GM23338 (cell line): ENCODE measurements at regions not wholly inside any gene's neighbourhood (a gene's known extent, or its start where the extent isn't known, plus 50 kb on each side); places are given as distances from the start of the nearest gene placed in this dataset.

Experiments
- ATAC-seq: fragments of 200-7000 bp; cut with Tn5 transposase; 3 replicates; pipeline ENCODE4 v1.9.1; 2020
- DNase-seq: peaks from one replicate; pipeline ENCODE4 v3.0.0-alpha.2; 2015; ENCODE audit warnings: low spot score
- H2AFZ ChIP-seq: fragments of 200-600 bp; sonication (generic); 2 replicates; pipeline ENCODE4 v1.8.0; 2016; ENCODE audit warnings: antibody characterized with exemption, mild to moderate bottlenecking, moderate library complexity
- H3F3A ChIP-seq: fragments of 200-600 bp; sonication (generic); replicated peaks from 2 replicates; pipeline ENCODE4 v1.8.0; 2017; ENCODE audit warnings: antibody characterized with exemption, mixed run types, low read depth
- H3K27ac ChIP-seq: fragments of 200-600 bp; sonication (generic); 2 replicates; pipeline ENCODE4 v1.6.1; 2016; ENCODE audit warnings: low read depth
- H3K27me3 ChIP-seq: fragments of 200-600 bp; sonication (generic); 2 replicates; pipeline ENCODE4 v1.8.0; 2016; ENCODE audit warnings: mild to moderate bottlenecking, mixed run types, moderate library complexity; ENCODE audit not compliant: insufficient read depth
- H3K36me3 ChIP-seq: fragments of 200-600 bp; sonication (generic); 2 replicates; pipeline ENCODE4 v1.8.0; 2016; ENCODE audit warnings: mild to moderate bottlenecking; ENCODE audit not compliant: insufficient read depth
- H3K4me1 ChIP-seq: fragments of 200-600 bp; sonication (generic); 2 replicates; pipeline ENCODE4 v1.8.0; 2016; ENCODE audit warnings: mild to moderate bottlenecking, moderate library complexity; ENCODE audit not compliant: insufficient read depth
- H3K4me2 ChIP-seq: fragments of 200-600 bp; sonication (generic); 2 replicates; pipeline ENCODE4 v1.7.1; 2017; ENCODE audit warnings: mixed run types
- H3K4me3 ChIP-seq: fragments of 200-600 bp; sonication (generic); 2 replicates; pipeline ENCODE4 v1.6.1; 2016; ENCODE audit warnings: mixed run types
- H3K79me2 ChIP-seq: fragments of 200-600 bp; sonication (generic); replicated peaks from 2 replicates; pipeline ENCODE4 v1.8.0; 2017; ENCODE audit warnings: mild to moderate bottlenecking; ENCODE audit not compliant: insufficient read depth
- H3K9me2 ChIP-seq: fragments of 200-600 bp; sonication (generic); 2 replicates; pipeline ENCODE4 v1.8.0; 2017; ENCODE audit not compliant: insufficient read depth
- H4K20me1 ChIP-seq: fragments of 200-600 bp; sonication (generic); replicated peaks from 2 replicates; pipeline ENCODE4 v1.8.0; 2017; ENCODE audit warnings: mild to moderate bottlenecking; ENCODE audit not compliant: insufficient read depth
- H3K27ac Mint-ChIP-seq: 2 replicates; pipeline ENCODE4 v1.8.0; 2020; ENCODE audit warnings: inconsistent platforms, mild to moderate bottlenecking, moderate library complexity, mixed read lengths
- H3K27me3 Mint-ChIP-seq: 3 replicates; pipeline ENCODE4 v1.8.0; 2022; ENCODE audit warnings: low read depth, mild to moderate bottlenecking, moderate library complexity, mixed read lengths, inconsistent platforms; ENCODE audit not compliant: insufficient read depth, poor library complexity
- H3K36me3 Mint-ChIP-seq: 3 replicates; pipeline ENCODE4 v1.8.0; 2021; ENCODE audit warnings: low read depth, mild to moderate bottlenecking, inconsistent platforms, moderate library complexity, mixed read lengths
- H3K4me1 Mint-ChIP-seq: 3 replicates; pipeline ENCODE4 v1.8.0; 2020; ENCODE audit warnings: mild to moderate bottlenecking, inconsistent platforms, mixed read lengths
- H3K4me3 Mint-ChIP-seq: 3 replicates; pipeline ENCODE4 v1.8.0; 2021; ENCODE audit warnings: moderate library complexity, mild to moderate bottlenecking, inconsistent platforms, mixed read lengths
- H3K9me3 Mint-ChIP-seq: 3 replicates; pipeline ENCODE4 v1.8.0; 2020; ENCODE audit warnings: moderate library complexity, mild to moderate bottlenecking, inconsistent platforms, mixed read lengths
- EZH2phosphoT487 ChIP-seq: fragments of 200-600 bp; sonication (generic); IDR thresholded peaks from one replicate; pipeline ENCODE4 v1.8.1; 2018; ENCODE audit warnings: antibody characterized with exemption; ENCODE audit not compliant: unreplicated experiment
- STAT1 ChIP-seq: IDR thresholded peaks from one replicate; pipeline ENCODE4 v1.6.1; 2016; ENCODE audit warnings: antibody characterized with exemption; ENCODE audit not compliant: unreplicated experiment
- ZNF114 ChIP-seq: fragments of 250-450 bp; sonication (Bioruptor Pico); IDR thresholded peaks from 2 replicates; pipeline ENCODE4 v1.5.0; 2020; ENCODE audit warnings: mild to moderate bottlenecking, moderate library complexity
- ZNF331 ChIP-seq: fragments of 250-450 bp; sonication (Bioruptor Pico); IDR thresholded peaks from 2 replicates; pipeline ENCODE4 v1.5.0; 2020; ENCODE audit warnings: low read depth, mild to moderate bottlenecking, moderate library complexity
- TF ChIP-seq, protein P1 (sequence below): fragments of 250-450 bp; sonication (Bioruptor Pico); IDR thresholded peaks from 2 replicates; pipeline ENCODE4 v1.5.0; 2020; ENCODE audit warnings: mild to moderate bottlenecking, moderate library complexity
- TF ChIP-seq, protein P2 (sequence below), 2 experiments: fragments of 200-600 bp in 1 of 2; sonication (generic) in 1 of 2; conservative IDR thresholded peaks; 2 replicates each; pipeline versions ENCODE4 v1.5.1 to v1.6.1; 2016 to 2017; ENCODE audit warnings: antibody characterized with exemption in 2 of 2, low read depth in 2 of 2, mild to moderate bottlenecking in 2 of 2, moderate library complexity in 1 of 2
- TF ChIP-seq, protein P3 (sequence below): IDR thresholded peaks from 2 replicates; pipeline ENCODE4 v1.6.1; 2016; ENCODE audit warnings: antibody characterized with exemption

DNA sequence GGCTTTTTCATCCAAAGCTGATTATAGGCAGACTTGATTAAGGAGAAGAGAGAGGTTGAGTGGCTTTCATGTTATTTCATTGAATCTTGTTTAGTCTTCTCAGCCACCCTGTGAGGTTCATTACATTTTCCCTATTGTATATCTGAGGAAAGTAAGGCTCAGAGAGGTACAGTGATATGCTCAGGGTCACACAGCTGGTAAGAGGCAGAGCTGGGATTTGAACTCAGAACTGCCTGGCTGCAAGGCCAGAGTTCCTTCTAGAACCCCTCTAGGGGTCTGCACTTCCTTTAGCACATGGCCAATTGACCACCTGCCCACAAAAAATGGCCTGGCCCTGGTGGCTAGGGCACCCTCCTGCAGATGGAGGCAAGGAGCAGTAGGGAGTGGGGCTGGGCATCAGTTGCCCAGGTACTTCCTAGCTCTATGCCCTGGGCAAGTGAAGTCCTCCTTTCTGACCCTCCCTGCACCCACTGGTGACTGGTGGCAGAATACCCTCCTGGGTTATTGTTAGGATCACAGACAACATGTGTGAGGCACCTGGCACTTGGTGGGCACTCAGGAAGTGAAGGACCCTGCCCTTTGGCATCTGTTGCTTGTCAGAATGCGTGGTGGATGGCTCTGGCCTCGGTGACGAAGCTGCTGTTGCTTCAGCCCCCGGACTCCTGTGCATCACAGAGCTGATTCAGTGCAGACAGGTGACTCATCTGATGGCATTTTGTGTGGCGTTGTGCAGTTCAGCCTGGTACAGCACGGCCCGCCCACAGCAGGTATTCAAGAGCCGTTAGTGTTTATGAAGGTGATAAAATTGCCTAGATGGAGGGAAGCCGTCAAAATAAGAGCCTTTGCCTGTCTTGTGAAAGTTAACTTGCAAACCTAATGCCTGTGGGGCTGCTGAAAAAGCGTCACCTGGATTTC, 115.8 kb downstream of the SLC25A47 start:
- H2AFZ ChIP-seq = no peak overlapping the region
- H3K4me1 Mint-ChIP-seq = peaks cover 42% of the 10 kb centered on the region

DNA sequence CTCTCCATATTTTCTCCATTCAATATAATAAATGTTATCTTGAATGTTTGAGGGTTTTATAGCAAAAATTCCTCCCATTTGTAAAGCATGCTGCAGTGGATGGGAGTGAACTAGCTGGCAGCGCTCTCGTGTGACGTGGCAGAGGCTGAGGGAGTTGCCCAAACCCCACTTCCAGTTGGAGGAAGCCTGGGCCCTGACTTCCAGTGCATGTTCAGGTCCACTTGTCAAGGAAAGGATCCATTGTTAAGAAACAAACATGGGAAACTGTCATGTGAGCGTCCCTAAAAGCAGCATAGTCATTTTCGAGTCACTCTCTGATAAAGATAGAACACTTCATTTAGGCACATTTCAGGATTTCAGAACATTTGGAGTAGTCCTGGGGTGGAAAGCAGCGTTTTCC, 116.6 kb downstream of the SLC25A47 start:
- no peak for ATAC-seq
- no peaks in the 10 kb centered on the region for H3K36me3 ChIP-seq
- H3K4me1 ChIP-seq = peaks cover 17% of the 10 kb centered on the region
- TF ChIP-seq ZNF331 (CRISPR knock-in tag) (no peak), ZNF114 (CRISPR knock-in tag) (no peak)
- TF ChIP-seq, protein P1, sequence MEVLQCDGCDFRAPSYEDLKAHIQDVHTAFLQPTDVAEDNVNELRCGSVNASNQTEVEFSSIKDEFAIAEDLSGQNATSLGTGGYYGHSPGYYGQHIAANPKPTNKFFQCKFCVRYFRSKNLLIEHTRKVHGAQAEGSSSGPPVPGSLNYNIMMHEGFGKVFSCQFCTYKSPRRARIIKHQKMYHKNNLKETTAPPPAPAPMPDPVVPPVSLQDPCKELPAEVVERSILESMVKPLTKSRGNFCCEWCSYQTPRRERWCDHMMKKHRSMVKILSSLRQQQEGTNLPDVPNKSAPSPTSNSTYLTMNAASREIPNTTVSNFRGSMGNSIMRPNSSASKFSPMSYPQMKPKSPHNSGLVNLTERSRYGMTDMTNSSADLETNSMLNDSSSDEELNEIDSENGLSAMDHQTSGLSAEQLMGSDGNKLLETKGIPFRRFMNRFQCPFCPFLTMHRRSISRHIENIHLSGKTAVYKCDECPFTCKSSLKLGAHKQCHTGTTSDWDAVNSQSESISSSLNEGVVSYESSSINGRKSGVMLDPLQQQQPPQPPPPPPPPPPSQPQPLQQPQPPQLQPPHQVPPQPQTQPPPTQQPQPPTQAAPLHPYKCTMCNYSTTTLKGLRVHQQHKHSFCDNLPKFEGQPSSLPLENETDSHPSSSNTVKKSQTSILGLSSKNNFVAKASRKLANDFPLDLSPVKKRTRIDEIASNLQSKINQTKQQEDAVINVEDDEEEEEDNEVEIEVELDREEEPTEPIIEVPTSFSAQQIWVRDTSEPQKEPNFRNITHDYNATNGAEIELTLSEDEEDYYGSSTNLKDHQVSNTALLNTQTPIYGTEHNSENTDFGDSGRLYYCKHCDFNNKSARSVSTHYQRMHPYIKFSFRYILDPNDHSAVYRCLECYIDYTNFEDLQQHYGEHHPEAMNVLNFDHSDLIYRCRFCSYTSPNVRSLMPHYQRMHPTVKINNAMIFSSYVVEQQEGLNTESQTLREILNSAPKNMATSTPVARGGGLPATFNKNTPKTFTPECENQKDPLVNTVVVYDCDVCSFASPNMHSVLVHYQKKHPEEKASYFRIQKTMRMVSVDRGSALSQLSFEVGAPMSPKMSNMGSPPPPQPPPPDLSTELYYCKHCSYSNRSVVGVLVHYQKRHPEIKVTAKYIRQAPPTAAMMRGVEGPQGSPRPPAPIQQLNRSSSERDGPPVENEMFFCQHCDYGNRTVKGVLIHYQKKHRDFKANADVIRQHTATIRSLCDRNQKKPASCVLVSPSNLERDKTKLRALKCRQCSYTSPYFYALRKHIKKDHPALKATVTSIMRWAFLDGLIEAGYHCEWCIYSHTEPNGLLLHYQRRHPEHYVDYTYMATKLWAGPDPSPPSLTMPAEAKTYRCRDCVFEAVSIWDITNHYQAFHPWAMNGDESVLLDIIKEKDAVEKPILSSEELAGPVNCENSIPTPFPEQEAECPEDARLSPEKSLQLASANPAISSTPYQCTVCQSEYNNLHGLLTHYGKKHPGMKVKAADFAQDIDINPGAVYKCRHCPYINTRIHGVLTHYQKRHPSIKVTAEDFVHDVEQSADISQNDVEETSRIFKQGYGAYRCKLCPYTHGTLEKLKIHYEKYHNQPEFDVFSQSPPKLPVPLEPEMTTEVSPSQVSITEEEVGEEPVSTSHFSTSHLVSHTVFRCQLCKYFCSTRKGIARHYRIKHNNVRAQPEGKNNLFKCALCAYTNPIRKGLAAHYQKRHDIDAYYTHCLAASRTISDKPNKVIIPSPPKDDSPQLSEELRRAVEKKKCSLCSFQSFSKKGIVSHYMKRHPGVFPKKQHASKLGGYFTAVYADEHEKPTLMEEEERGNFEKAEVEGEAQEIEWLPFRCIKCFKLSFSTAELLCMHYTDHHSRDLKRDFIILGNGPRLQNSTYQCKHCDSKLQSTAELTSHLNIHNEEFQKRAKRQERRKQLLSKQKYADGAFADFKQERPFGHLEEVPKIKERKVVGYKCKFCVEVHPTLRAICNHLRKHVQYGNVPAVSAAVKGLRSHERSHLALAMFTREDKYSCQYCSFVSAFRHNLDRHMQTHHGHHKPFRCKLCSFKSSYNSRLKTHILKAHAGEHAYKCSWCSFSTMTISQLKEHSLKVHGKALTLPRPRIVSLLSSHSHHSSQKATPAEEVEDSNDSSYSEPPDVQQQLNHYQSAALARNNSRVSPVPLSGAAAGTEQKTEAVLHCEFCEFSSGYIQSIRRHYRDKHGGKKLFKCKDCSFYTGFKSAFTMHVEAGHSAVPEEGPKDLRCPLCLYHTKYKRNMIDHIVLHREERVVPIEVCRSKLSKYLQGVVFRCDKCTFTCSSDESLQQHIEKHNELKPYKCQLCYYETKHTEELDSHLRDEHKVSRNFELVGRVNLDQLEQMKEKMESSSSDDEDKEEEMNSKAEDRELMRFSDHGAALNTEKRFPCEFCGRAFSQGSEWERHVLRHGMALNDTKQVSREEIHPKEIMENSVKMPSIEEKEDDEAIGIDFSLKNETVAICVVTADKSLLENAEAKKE (CRISPR knock-in tag) = no peak

More for the DNA sequence above, 115.8 kb downstream of the SLC25A47 start:
- no peaks in the 10 kb centered on the region for H3K27me3 Mint-ChIP-seq
- H3K27me3 ChIP-seq = no peaks in the 10 kb centered on the region
- H3K4me1 ChIP-seq = peaks cover 17% of the 10 kb centered on the region
- no peak for DNase-seq
- H3K9me3 Mint-ChIP-seq = no peaks in the 10 kb centered on the region
- H4K20me1 ChIP-seq = no peaks in the 10 kb centered on the region; the same call in 1 of the 2 replicates
- 0 out of 2 replicates have a peak overlapping the region, but pooled peaks have one; percentile 13 for H3K27ac ChIP-seq
- H3F3A ChIP-seq = no peaks in the 10 kb centered on the region
- H3K4me2 ChIP-seq = no peak overlapping the region
- TF ChIP-seq, protein P2, sequence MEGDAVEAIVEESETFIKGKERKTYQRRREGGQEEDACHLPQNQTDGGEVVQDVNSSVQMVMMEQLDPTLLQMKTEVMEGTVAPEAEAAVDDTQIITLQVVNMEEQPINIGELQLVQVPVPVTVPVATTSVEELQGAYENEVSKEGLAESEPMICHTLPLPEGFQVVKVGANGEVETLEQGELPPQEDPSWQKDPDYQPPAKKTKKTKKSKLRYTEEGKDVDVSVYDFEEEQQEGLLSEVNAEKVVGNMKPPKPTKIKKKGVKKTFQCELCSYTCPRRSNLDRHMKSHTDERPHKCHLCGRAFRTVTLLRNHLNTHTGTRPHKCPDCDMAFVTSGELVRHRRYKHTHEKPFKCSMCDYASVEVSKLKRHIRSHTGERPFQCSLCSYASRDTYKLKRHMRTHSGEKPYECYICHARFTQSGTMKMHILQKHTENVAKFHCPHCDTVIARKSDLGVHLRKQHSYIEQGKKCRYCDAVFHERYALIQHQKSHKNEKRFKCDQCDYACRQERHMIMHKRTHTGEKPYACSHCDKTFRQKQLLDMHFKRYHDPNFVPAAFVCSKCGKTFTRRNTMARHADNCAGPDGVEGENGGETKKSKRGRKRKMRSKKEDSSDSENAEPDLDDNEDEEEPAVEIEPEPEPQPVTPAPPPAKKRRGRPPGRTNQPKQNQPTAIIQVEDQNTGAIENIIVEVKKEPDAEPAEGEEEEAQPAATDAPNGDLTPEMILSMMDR (conservative IDR thresholded peaks at IDR 0.05; ENCODE audit: low read depth in 2 of 2) = no peak
- TF ChIP-seq, protein P3, sequence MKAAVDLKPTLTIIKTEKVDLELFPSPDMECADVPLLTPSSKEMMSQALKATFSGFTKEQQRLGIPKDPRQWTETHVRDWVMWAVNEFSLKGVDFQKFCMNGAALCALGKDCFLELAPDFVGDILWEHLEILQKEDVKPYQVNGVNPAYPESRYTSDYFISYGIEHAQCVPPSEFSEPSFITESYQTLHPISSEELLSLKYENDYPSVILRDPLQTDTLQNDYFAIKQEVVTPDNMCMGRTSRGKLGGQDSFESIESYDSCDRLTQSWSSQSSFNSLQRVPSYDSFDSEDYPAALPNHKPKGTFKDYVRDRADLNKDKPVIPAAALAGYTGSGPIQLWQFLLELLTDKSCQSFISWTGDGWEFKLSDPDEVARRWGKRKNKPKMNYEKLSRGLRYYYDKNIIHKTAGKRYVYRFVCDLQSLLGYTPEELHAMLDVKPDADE = no peak
- TF ChIP-seq STAT1 = no peak
- TF ChIP-seq EZH2phosphoT487 = no peak
- no peak overlapping the region for H3K4me3 Mint-ChIP-seq
- no peak overlapping the region for H3K4me3 ChIP-seq
- H3K36me3 Mint-ChIP-seq = no peaks in the 10 kb centered on the region
- no peak for ATAC-seq
- no peaks in the 10 kb centered on the region for H3K9me2 ChIP-seq
- no peak overlapping the region; the same call in 1 of the 2 replicates for H3K27ac Mint-ChIP-seq
- no peaks in the 10 kb centered on the region for H3K36me3 ChIP-seq
- no peaks in the 10 kb centered on the region; the same call in 1 of the 2 replicates for H3K79me2 ChIP-seq

More for the DNA sequence above, 116.6 kb downstream of the SLC25A47 start:
- no peaks in the 10 kb centered on the region for H3F3A ChIP-seq
- H3K27ac ChIP-seq = 0 out of 2 replicates have a peak overlapping the region, but pooled peaks have one; percentile 13
- H4K20me1 ChIP-seq = no peaks in the 10 kb centered on the region; the same call in 1 of the 2 replicates
- Mint-ChIP-seq H3K27ac (peak overlapping the region; percentile 87), H3K36me3 (no peaks in the 10 kb centered on the region), H3K4me3 (no peak overlapping the region; the same call in 2 of the 3 replicates), H3K4me1 (peaks cover 44% of the 10 kb centered on the region), H3K27me3 (no peaks in the 10 kb centered on the region), H3K9me3 (no peaks in the 10 kb centered on the region)
- H2AFZ ChIP-seq = no peak overlapping the region
- H3K4me3 ChIP-seq = no peak overlapping the region
- peak; percentile 11 for DNase-seq
- no peak overlapping the region for H3K4me2 ChIP-seq
- H3K27me3 ChIP-seq = no peaks in the 10 kb centered on the region
- H3K9me2 ChIP-seq = no peaks in the 10 kb centered on the region
- no peaks in the 10 kb centered on the region; the same call in 1 of the 2 replicates for H3K79me2 ChIP-seq
